ENCODE measurements at regions not wholly inside any gene's neighbourhood (a gene's known extent, or its start where the extent isn't known, plus 50 kb on each side); places are given as distances from the start of the nearest gene placed in this dataset.

GRCh38 chr18:27899893-27900292, 277.0 kb downstream of the CDH2 start:
- DNase-seq (ENCODE audit: low spot score) = no peak

DNA sequence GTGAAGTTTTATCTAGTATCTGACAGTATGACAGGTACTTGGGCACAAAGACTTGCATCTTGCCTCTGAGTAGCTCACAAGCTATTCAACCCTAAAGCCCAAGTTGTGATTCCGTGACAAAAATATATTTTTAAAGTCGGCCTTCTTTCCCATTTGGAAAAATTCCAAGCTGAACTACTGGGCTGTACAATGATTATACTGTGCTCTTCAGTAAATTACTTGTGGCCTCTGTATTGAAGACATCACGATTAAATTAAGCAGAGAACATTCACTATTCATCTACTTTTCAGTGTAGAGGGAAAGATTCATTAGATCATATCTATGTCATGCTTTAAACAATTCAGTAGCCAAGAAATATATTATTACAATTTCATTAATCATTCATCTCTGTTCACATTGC, 282.2 kb downstream of the CDH2 start:
- no peak for DNase-seq (ENCODE audit: low spot score)

- DNase-seq (ENCODE audit: low spot score) = no peak
Measured at GRCh38 chr18:27887711-27888495, 289.0 kb downstream of the CDH2 start.

DNA sequence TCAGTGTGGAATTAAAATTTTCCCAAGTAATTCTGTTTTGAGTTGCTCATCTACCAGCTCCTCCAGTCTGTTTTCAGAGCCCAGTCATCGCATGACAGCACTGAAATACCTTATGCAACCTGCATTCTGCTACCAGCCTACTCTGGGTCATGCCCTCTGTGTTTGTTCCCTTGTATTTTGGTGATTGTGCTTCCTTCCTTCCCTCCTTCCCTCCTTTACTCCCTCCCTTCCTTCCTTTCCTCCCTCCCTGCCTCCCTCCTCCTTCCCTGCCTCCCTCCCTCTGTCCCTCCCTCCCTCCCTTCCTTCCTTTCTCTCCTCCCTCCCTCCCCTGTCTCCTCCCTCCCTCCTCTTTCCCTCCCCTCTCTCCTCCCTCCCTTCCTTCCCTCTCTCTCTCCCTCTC, 289.6 kb downstream of the CDH2 start:
- DNase-seq (ENCODE audit: low spot score) = no peak

DNA sequence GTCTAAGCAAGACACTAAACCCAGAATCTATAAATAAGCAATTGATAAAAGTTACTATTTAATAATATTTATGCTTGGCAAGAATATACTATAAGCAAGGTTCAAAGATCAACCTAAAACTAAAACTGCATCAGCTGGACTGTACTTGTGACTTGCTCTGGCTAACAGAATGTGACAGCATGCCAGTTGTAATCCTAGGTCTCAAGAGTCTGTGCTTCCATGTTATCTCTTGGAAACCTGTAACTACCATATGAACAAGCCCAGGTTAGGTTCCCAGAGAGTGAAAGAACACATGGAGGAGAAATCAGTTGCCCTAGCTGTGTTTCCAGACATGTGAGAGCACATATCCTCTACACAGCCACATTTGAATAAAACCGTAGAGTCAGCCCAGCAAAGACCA, 297.4 kb downstream of the CDH2 start:
- DNase-seq (ENCODE audit: low spot score) = no peak

DNA sequence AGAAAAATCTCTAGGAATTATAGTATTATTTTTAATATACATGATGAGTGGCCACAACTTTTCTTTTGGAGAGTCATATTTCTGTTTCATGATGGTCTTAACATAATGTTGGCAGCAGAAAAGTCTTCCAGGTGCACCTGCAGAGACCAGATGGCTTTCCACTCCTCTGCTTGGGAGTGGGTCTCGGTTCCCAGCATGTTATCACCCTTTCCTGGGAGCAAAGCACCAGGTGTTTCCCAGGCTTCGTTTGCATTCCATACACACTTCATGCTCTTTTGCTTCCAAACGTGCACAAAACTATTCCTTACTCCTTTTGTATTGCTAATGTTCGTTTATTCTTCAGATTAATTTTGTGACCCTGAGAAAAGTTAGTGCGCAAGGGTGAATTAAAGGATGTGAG, 305.2 kb downstream of the CDH2 start:
- DNase-seq (ENCODE audit: low spot score) = no peak

- no peak for DNase-seq (ENCODE audit: low spot score)
Measured at GRCh38 chr18:27869735-27870134, 307.2 kb downstream of the CDH2 start.

- no peak for DNase-seq (ENCODE audit: low spot score)
Measured at GRCh38 chr18:27865431-27865830, 311.5 kb downstream of the CDH2 start.

DNA sequence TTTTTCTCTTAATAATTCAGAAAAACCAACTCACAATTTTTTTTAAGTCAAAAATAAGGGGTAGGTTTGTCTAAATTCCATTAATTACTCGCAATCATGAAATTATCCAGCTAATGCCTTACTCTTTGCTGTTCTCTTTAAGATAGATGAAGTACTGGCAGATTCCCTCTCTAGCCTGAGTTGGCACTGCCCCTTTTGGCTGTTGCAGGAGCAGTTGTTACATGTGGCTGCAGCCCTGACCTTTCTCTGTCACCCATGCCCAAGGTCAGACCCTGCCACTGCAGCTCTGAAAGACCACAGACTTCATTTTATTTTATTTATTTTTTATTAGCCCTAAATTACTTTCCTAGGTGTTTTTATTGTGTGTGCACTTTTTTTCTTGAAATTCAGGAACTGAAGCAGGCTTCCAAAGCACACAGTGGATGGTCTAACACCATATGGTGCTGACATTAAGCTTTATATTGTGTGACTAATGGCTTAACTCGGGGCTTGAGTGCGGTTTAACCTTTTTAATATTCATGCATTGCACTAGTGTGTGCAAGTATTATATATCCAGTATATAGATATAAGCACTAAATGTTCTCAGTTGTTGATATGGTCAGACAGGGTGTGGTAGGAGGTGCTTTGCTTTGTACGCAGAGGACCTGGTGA, 313.0 kb downstream of the CDH2 start:
- no peak for DNase-seq (ENCODE audit: low spot score)

DNA sequence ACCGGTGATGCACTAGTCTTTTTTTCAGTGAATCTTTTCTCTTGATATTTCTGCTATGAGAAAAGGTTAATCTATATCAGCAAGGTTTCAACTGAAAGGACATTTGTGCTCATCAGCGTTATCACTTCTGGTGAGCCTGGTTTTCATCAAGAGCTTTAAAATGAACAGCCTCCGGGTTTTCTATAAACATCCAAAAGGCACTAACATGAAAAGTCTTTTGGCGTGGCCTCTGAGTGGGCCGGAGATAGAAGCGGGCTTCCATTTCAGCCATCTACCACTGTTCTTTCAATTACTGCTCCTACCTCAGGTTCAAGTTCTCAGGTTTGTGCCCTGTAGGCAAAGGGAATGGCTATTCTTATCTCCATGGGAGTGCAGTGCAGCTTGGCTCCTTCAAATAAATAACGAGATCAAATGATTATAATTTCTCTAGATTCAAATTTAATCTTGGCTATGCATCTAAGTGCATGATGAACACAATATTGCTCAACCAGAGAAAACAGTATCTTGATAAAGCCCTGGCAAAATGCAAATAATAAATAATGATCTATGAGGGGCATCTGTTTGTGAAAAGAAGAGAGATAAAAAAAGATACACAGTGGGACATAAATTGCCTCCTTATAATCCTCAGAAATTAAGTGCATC, 314.8 kb downstream of the CDH2 start:
- DNase-seq (ENCODE audit: low spot score) = no peak

- no peak for DNase-seq (ENCODE audit: low spot score)
Measured at GRCh38 chr18:27861539-27861938, 315.4 kb downstream of the CDH2 start.

DNA sequence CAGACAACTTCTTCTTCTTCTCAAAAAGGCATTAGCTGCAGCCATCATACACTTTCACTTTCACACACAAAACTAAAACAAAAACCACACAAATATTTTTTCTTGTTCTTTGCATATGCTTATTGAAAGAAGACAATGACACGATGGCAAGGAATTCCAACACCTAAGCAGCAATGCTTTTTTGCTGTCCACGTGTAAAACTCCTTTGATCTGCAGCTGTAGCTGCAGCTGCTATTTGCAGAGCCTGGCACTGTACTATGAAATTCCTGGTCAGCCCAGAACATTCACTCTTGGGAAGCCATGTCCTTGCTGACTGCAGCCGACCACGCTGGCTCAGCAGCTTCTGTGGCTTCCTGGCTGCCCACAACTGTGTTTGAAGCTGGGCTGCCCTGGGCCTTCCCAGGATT, 316.2 kb downstream of the CDH2 start:
- DNase-seq (ENCODE audit: low spot score) = no peak

DNA sequence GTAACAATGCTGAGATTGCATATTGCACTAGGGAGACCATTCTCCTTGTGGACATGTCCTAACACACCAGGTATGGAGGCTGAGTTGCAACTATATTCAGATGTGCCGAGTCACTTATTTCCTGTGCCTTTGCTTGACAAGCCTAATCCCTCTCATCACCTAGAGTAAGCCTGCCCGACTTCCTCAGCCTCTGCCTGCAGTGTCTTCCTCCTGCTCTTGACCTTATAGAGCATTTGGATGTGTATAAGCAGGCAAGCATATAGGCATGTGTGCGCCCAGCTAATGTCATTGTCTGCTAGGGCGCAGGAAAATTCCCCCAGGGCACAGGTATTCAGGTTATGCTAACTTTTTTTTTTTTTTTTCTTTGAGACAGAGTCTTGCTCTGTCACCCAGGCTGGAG, 316.9 kb downstream of the CDH2 start:
- no peak for DNase-seq (ENCODE audit: low spot score)

DNA sequence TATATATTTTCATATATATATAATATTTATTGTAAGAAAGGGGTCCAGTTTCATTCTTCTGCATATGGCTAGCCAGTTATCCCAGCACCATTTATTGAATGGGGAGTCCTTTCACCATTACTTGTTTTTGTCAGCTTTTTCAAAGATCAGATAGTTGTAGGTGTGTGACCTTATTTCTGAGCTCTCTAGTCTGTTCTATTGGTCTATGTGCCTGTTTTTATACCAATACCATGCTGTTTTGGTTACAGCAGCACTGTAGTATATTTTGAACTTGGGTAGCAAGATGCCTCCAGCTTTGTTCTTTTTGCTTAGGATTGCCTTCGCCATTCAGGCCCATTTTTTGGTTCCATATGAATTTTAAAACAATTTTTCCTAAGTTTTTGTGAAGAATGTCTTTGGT, 320.1 kb downstream of the CDH2 start:
- no peak for DNase-seq (ENCODE audit: low spot score)

DNA sequence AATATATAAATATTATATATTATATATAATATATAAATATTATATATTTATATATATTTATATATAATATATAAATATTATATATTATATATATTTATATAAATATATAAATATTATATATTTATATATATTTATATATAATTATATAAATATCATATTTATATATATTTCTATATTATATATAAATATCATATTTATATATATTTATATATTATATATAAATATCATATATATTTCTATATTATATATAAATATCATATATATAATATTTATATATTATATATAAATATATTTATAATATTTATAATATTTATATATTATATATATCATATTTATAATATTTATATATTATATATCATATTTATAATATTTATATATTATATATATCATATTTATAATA, 321.4 kb downstream of the CDH2 start:
- DNase-seq (ENCODE audit: low spot score) = no peak

- DNase-seq (ENCODE audit: low spot score) = no peak
Measured at GRCh38 chr18:27854631-27855030, 322.3 kb downstream of the CDH2 start.

DNA sequence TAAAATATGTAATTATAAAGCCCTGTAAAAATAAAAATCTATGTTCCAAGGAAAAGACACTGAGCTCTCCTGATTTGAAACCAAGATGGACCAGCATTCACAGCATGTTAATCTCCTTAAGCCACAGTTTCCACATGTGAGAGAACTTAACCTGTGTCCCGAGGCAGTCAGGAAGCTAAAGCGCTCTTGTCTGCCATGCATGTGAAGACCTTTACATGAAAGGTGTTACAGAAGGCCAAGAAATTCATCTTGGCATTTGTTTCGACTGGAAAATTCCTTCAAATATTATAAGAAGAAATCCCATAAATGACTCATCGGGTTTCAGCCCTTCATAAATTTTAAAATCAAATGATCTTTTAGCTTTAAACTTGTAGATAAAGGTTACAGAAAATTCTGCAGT, 328.6 kb downstream of the CDH2 start:
- DNase-seq (ENCODE audit: low spot score) = no peak

- DNase-seq (ENCODE audit: low spot score) = no peak
Measured at GRCh38 chr18:27847412-27847811, 329.5 kb downstream of the CDH2 start.

GRCh38 chr18:27845897-27846296, 331.0 kb downstream of the CDH2 start:
- DNase-seq (ENCODE audit: low spot score) = no peak

DNA sequence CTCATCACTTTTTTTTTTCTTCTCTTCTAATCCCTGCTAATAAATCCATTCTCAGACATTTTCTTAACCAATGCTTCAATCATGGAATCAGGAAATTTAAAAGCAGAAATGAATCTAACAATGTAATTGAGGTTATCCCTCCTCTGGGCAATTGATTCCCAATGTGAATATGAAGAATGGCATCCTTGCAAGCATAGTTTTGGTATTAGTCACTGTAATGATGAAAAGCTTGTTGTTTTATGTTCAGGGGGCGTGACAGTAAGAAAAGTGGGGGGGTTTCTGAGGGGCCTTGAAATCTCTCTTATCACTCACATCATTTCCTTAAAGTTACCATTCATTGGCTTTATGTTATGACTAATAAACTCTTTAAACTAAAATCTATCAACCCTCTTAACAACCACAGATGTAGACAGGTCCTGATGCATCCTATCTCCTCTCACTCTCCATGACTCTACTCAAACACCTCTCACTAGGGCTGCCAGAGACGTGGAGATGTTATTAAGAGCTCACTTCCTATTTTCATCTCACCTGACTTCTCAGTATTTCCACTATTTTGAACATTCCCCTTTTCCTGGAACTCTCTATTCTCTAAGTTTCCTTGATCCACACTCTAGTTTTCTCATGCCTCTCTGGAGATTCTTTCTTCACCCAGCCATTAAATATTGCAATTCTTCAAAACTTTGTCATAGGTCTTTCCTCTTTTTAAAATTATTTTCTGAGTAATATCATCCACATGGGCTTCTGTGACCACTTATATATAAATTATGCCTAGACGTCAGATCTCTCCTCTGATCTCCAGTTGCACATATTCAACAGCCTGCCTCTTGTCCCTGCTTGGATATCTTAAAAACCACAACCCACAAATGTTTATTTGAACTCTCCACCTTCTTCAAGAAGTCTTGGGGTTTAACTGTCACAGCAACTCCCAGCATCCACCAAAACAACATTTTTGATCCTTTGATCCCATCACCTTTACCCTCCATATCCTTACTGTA, 332.9 kb downstream of the CDH2 start:
- no peak for DNase-seq (ENCODE audit: low spot score)

DNA sequence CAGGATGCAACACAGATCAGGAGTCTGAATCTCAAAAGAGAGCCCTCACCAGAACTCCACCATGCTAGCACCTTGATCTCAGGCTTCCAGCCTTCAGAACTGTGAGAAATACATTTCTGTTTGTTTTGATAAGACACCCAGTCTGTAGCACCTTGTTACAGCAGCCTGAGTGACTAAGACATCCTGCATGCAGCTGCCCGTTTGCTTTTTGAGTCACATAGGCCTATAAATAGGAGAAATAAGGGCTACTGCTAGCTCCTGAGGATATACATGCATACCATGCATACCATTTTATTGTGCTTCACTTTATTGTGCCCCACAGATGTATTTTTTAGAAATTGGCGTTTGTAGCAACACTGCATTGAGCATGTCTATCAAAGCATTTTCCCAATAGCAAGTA, 337.8 kb downstream of the CDH2 start:
- DNase-seq (ENCODE audit: low spot score) = no peak

- DNase-seq (ENCODE audit: low spot score) = no peak
Measured at GRCh38 chr18:27838225-27838624, 338.7 kb downstream of the CDH2 start.

Measured in left forelimb (tissue), 1 donor.